DOHH2 (cell line): ENCODE measurements at regions not wholly inside any gene's neighbourhood (a gene's known extent, or its start where the extent isn't known, plus 50 kb on each side); places are given as distances from the start of the nearest gene placed in this dataset.

Experiments
- CTCF ChIP-seq: fragments of 200-600 bp; sonication (generic); IDR thresholded peaks from one replicate; pipeline ENCODE4 v1.5.1; 2014; ENCODE audit warnings: antibody characterized with exemption, mild to moderate bottlenecking, low read depth, low read length; ENCODE audit not compliant: poor library complexity, severe bottlenecking
- EZH2phosphoT487 ChIP-seq: fragments of 200-600 bp; sonication (generic); IDR thresholded peaks from 2 replicates; pipeline ENCODE4 v1.6.1; 2017; ENCODE audit warnings: borderline replicate concordance, mild to moderate bottlenecking, antibody characterized with exemption, low read length, moderate library complexity, mixed read lengths

- TF ChIP-seq CTCF (no peak), EZH2phosphoT487 (no peak)
Observed at GRCh38 chr7:24059775-24060174, 224.2 kb upstream of the NPY start.
